22Rv1 (cell line): ENCODE measurements at regions not wholly inside any gene's neighbourhood (a gene's known extent, or its start where the extent isn't known, plus 50 kb on each side); places are given as distances from the start of the nearest gene placed in this dataset.

Experiments
- ZFX ChIP-seq: fragments of 450-650 bp; IDR thresholded peaks from 2 replicates; pipeline ENCODE4 v1.6.1; 2017; ENCODE audit warnings: antibody characterized with exemption, borderline replicate concordance
- TF ChIP-seq, protein P1 (sequence below): fragments of 450-650 bp; IDR thresholded peaks from 2 replicates; pipeline ENCODE4 v1.5.1; 2017; ENCODE audit warnings: mild to moderate bottlenecking

DNA sequence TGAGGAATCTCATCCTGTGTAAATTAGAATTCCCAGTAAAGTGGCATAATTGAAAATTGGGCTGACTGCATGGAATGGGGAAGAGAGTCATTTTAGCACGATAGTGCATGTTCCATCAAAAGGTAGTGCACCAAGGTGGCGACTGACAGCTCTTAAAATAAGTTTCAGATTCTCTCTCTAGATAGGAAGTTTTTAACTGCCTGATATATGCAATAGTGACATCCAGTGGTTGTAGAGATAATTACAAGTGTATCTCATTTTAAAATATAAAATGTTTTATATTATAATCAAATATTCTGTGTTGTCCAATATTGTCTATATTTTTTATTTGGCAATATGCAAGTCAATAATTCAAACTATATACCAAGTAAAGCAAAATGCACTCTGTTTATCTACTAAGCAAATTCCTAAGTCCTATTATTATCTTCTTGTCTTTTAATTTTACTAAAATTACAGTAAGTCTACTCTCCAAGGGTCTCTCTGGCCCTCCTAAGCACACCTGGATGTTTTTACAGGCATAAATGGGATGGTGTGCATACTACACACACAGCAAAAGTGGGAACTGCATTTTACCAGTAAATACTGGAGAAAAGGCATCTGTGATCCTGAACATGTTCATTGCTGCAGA lies 397.7 kb upstream of the HNRNPA3 start:
- TF ChIP-seq, protein P1, sequence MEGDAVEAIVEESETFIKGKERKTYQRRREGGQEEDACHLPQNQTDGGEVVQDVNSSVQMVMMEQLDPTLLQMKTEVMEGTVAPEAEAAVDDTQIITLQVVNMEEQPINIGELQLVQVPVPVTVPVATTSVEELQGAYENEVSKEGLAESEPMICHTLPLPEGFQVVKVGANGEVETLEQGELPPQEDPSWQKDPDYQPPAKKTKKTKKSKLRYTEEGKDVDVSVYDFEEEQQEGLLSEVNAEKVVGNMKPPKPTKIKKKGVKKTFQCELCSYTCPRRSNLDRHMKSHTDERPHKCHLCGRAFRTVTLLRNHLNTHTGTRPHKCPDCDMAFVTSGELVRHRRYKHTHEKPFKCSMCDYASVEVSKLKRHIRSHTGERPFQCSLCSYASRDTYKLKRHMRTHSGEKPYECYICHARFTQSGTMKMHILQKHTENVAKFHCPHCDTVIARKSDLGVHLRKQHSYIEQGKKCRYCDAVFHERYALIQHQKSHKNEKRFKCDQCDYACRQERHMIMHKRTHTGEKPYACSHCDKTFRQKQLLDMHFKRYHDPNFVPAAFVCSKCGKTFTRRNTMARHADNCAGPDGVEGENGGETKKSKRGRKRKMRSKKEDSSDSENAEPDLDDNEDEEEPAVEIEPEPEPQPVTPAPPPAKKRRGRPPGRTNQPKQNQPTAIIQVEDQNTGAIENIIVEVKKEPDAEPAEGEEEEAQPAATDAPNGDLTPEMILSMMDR: peak; percentile 64
- TF ChIP-seq ZFX: no peak
